ENCODE measurements at regions not wholly inside any gene's neighbourhood (a gene's known extent, or its start where the extent isn't known, plus 50 kb on each side); places are given as distances from the start of the nearest gene placed in this dataset.

- no peak for TF ChIP-seq CTCF (IDR thresholded peaks at IDR 0.05; ENCODE audit: insufficient read depth, low read length, poor library complexity, severe bottlenecking)
- no peak for TF ChIP-seq EZH2phosphoT487 (conservative IDR thresholded peaks at IDR 0.05; ENCODE audit: low read length)
These were observed 236.2 kb upstream of the SFRP2 start for GRCh38 chr4:154025110-154025509.
